Gastrocnemius medialis (tissue), 4 donors: ENCODE measurements at regions not wholly inside any gene's neighbourhood (a gene's known extent, or its start where the extent isn't known, plus 50 kb on each side); places are given as distances from the start of the nearest gene placed in this dataset.

Source experiments
- ATAC-seq, 2 donors: fragments of 150-250 bp; one replicate each; pipeline ENCODE4 v1.9.1; 2016
- DNase-seq, 2 donors: peaks; one replicate each; pipeline ENCODE4 v3.0.0-alpha.2; 2019
- H3K27ac ChIP-seq, 4 donors: fragments of 200-600 bp; sonication (generic); 1 replicate in 1 of 4; 2 replicates in 3 of 4; pipeline ENCODE4 v1.5.1; 2016 to 2018; ENCODE audit warnings: mild to moderate bottlenecking in 2 of 4, moderate library complexity in 1 of 4
- H3K27me3 ChIP-seq, 3 donors: fragments of 200-600 bp; sonication (generic) in 2 of 3; 1 replicate in 1 of 3; 2 replicates in 2 of 3; pipeline versions ENCODE4 v1.5.1 to v1.6.0; 2016 to 2019; ENCODE audit warnings: mild to moderate bottlenecking in 1 of 3, moderate library complexity in 1 of 3
- H3K36me3 ChIP-seq, 2 donors: fragments of 200-600 bp; sonication (generic) in 1 of 2; one replicate each; pipeline ENCODE4 v1.5.1; 2017 to 2018
- H3K4me1 ChIP-seq, 2 donors: fragments of 200-600 bp; sonication (generic) in 1 of 2; one replicate each; pipeline ENCODE4 v1.5.1; 2016 to 2017; ENCODE audit warnings: mild to moderate bottlenecking in 2 of 2
- H3K4me3 ChIP-seq, 4 donors: fragments of 200-600 bp; sonication (generic) in 3 of 4; 1 replicate in 1 of 4; 2 replicates in 3 of 4; pipeline ENCODE4 v1.5.1; 2016 to 2019; ENCODE audit warnings: mild to moderate bottlenecking in 2 of 4
- H3K9me3 ChIP-seq, 3 donors: fragments of 200-600 bp; sonication (generic) in 2 of 3; 1 replicate in 1 of 3; 2 replicates in 2 of 3; pipeline ENCODE4 v1.5.1; 2016 to 2019
- CTCF ChIP-seq, 5 experiments: fragments of 450-650 bp in 3 of 5; fragments of 200-600 bp in 2 of 5; sonication (generic) in 2 of 5; IDR thresholded peaks in 4 of 5; conservative IDR thresholded peaks in 1 of 5; 1 replicate in 4 of 5; 2 replicates in 1 of 5; pipeline ENCODE4 v1.5.1; 2016 to 2019; ENCODE audit warnings: antibody characterized with exemption in 5 of 5, mild to moderate bottlenecking in 3 of 5, moderate library complexity in 3 of 5
- POLR2A ChIP-seq, 2 donors: fragments of 450-650 bp; IDR thresholded peaks; one replicate each; pipeline ENCODE4 v1.6.1; 2017; ENCODE audit warnings: antibody characterized with exemption in 2 of 2, mild to moderate bottlenecking in 2 of 2, moderate library complexity in 2 of 2
- in situ Hi-C, 4 donors: fragments of 200-750 bp; cut with MboI; loops; one replicate each; pipeline versions ENCODE4 v1.15.0 to v1.8.0; 2017; ENCODE audit warnings: low sequenced_read_pairs in 4 of 4
- intact Hi-C: fragments of 100-400 bp; cut with DNase I; formaldehyde crosslinking; loops from one replicate; pipeline ENCODE4 v1.15.1; 2023; ENCODE audit warnings: low total_unique reads

DNA sequence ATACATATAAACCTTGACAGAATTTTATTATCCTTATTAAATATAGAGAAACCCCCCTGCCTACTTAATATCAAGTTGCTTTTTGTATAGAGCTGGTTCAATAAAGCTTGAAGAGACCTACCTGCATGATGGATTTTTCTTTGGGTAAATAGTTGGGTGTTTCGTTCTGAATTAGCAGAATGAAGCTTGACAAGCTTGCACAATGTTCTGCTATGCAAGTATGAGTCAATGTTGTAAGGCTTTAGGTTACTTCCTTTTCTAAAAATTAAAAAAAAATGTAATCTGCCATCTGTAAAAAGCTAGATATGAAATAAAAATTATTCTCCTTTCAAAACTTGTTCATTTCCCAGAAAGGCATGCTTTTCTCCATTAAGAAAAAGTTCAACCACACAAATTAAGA lies 1662.6 kb upstream of the SEL1L start:
- H3K27me3 ChIP-seq: no peaks in the 10 kb centered on the region
- in situ Hi-C loops (no loop called here), intact Hi-C loops (no loop called here)
- H3K36me3 ChIP-seq: no peaks in the 10 kb centered on the region
- H3K27ac ChIP-seq: no peak overlapping the region
- H3K4me3 ChIP-seq: no peak overlapping the region
- no peak for DNase-seq
- no peak for ATAC-seq
- H3K9me3 ChIP-seq: no peaks in the 10 kb centered on the region
- no peaks in the 10 kb centered on the region for H3K4me1 ChIP-seq
- no peak for TF ChIP-seq CTCF (IDR thresholded peaks at IDR 0.05 in 4 of 5, conservative IDR thresholded peaks at IDR 0.05 in 1 of 5)
- TF ChIP-seq POLR2A (IDR thresholded peaks at IDR 0.05): no peak

- Histone ChIP-seq H3K27me3 (no peaks in the 10 kb centered on the region), H3K9me3 (no peaks in the 10 kb centered on the region), H3K4me3 (no peak overlapping the region), H3K4me1 (no peaks in the 10 kb centered on the region), H3K27ac (no peak overlapping the region), H3K36me3 (no peaks in the 10 kb centered on the region)
- TF ChIP-seq POLR2A (IDR thresholded peaks at IDR 0.05) (no peak), CTCF (IDR thresholded peaks at IDR 0.05 in 4 of 5, conservative IDR thresholded peaks at IDR 0.05 in 1 of 5) (no peak)
- in situ Hi-C loops (no loop called here), intact Hi-C loops (no loop called here)
- no peak for ATAC-seq
- DNase-seq: no peak
Measured at GRCh38 chr14:83197271-83197670, 1663.6 kb upstream of the SEL1L start.

- TF ChIP-seq CTCF (IDR thresholded peaks at IDR 0.05 in 4 of 5, conservative IDR thresholded peaks at IDR 0.05 in 1 of 5): no peak
- no peak for TF ChIP-seq POLR2A (IDR thresholded peaks at IDR 0.05)
- in situ Hi-C loops: no loop called here
- no peaks in the 10 kb centered on the region for H3K36me3 ChIP-seq
- H3K27me3 ChIP-seq: no peaks in the 10 kb centered on the region
- no peak overlapping the region for H3K4me3 ChIP-seq
- no peak for ATAC-seq
- no peaks in the 10 kb centered on the region for H3K4me1 ChIP-seq
- no peaks in the 10 kb centered on the region for H3K9me3 ChIP-seq
- no peak overlapping the region for H3K27ac ChIP-seq
- no peak for DNase-seq
- intact Hi-C loops: no loop called here
Measured at GRCh38 chr14:83207550-83207949, 1673.9 kb upstream of the SEL1L start.

GRCh38 chr14:83208341-83208740 lies 1674.7 kb upstream of the SEL1L start:
- DNase-seq (no peak), ATAC-seq (no peak)
- Histone ChIP-seq H3K27ac (no peak overlapping the region), H3K4me3 (no peak overlapping the region), H3K36me3 (no peaks in the 10 kb centered on the region), H3K9me3 (no peaks in the 10 kb centered on the region), H3K4me1 (no peaks in the 10 kb centered on the region), H3K27me3 (no peaks in the 10 kb centered on the region)
- in situ Hi-C loops (no loop called here), intact Hi-C loops (no loop called here)
- TF ChIP-seq POLR2A (IDR thresholded peaks at IDR 0.05): no peak
- no peak for TF ChIP-seq CTCF (IDR thresholded peaks at IDR 0.05 in 4 of 5, conservative IDR thresholded peaks at IDR 0.05 in 1 of 5)

DNA sequence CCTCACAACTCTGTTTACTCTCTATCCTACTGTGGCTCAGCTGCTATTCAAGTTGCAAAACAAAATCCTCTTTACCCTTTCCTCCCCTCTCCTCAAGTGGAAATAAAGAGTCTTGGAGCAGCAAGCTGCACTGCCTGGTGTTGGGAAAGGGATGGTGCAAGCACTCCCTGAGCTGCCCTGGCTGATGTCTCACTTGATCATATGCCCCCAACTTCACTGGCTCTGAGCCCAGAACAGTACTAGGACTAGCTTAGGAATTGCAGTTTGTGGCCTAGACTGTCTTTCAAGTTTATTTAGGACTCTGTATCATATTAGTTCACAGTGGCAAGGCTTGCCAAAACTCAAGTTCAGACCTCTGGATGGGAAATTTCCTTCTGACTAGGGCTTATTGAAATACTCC lies 1683.8 kb upstream of the SEL1L start:
- no peak overlapping the region for H3K4me3 ChIP-seq
- no peaks in the 10 kb centered on the region for H3K4me1 ChIP-seq
- TF ChIP-seq POLR2A (IDR thresholded peaks at IDR 0.05): no peak
- TF ChIP-seq CTCF (IDR thresholded peaks at IDR 0.05 in 4 of 5, conservative IDR thresholded peaks at IDR 0.05 in 1 of 5): no peak
- no peaks in the 10 kb centered on the region for H3K27me3 ChIP-seq
- H3K27ac ChIP-seq: no peak overlapping the region
- in situ Hi-C loops: no loop called here
- intact Hi-C loops: no loop called here
- H3K36me3 ChIP-seq: no peaks in the 10 kb centered on the region
- ATAC-seq (no peak), DNase-seq (no peak)
- no peaks in the 10 kb centered on the region for H3K9me3 ChIP-seq
